Keratinocyte (primary cell): ENCODE measurements at regions not wholly inside any gene's neighbourhood (a gene's known extent, or its start where the extent isn't known, plus 50 kb on each side); places are given as distances from the start of the nearest gene placed in this dataset.

Experiments used
- DNase-seq: peaks from one replicate; pipeline ENCODE4 v3.0.0-alpha.2; 2011; ENCODE audit warnings: low read depth, missing footprints, low spot score
- FAIRE-seq: peaks from 2 replicates; lab custom pipeline; 2011; peaks lifted over from hg19 to GRCh38; lab: Jason Lieb, UNC
- H2AFZ ChIP-seq: 2 replicates; pipeline ENCODE4 v1.6.0; 2012; ENCODE audit warnings: low read length, control low read depth, inconsistent platforms; ENCODE audit not compliant: control insufficient read depth
- H3K27ac ChIP-seq: 2 replicates; pipeline ENCODE4 v1.5.1; 2011; ENCODE audit warnings: low read length; ENCODE audit not compliant: control insufficient read depth, insufficient read depth
- H3K27me3 ChIP-seq: 3 replicates; pipeline ENCODE4 v1.6.0; 2011; ENCODE audit warnings: low read length; ENCODE audit not compliant: control insufficient read depth, insufficient read depth; ENCODE audit errors: extremely low read depth
- H3K36me3 ChIP-seq, 2 experiments: 2 replicates in 1 of 2; 3 replicates in 1 of 2; pipeline ENCODE4 v1.5.1; 2011; ENCODE audit warnings: low read length in 2 of 2, mild to moderate bottlenecking in 1 of 2; ENCODE audit not compliant: control insufficient read depth in 2 of 2, insufficient read depth in 2 of 2; ENCODE audit errors: extremely low read depth in 1 of 2
- H3K4me1 ChIP-seq: 3 replicates; pipeline ENCODE4 v1.5.1; 2011; ENCODE audit warnings: low read length; ENCODE audit not compliant: control insufficient read depth, insufficient read depth; ENCODE audit errors: extremely low read depth
- H3K4me2 ChIP-seq: 3 replicates; pipeline ENCODE4 v1.6.0; 2011; ENCODE audit warnings: low read depth, low read length; ENCODE audit not compliant: control insufficient read depth, insufficient read depth; ENCODE audit errors: extremely low read depth
- H3K4me3 ChIP-seq, 3 experiments: fragments of 200-600 bp in 1 of 3; sonication (generic) in 1 of 3; 2 replicates in 2 of 3; 3 replicates in 1 of 3; pipeline ENCODE4 v1.5.1; 2011 to 2016; ENCODE audit warnings: low read length in 3 of 3, mild to moderate bottlenecking in 3 of 3, control low read depth in 2 of 3, inconsistent platforms in 1 of 3, low read depth in 1 of 3, mixed read lengths in 1 of 3, mixed run types in 1 of 3, moderate library complexity in 1 of 3; ENCODE audit not compliant: control insufficient read depth in 2 of 3, insufficient read depth in 2 of 3; ENCODE audit errors: extremely low read depth in 1 of 3
- H3K79me2 ChIP-seq: 2 replicates; pipeline ENCODE4 v1.6.0; 2012; ENCODE audit warnings: low read length; ENCODE audit not compliant: control insufficient read depth, insufficient read depth
- H3K9ac ChIP-seq: 3 replicates; pipeline ENCODE4 v1.6.0; 2011; ENCODE audit warnings: low read length; ENCODE audit not compliant: control insufficient read depth, insufficient read depth; ENCODE audit errors: extremely low read depth
- H3K9me1 ChIP-seq: 3 replicates; pipeline ENCODE4 v1.6.0; 2011; ENCODE audit warnings: low read length; ENCODE audit not compliant: control insufficient read depth, insufficient read depth; ENCODE audit errors: extremely low read depth
- H3K9me3 ChIP-seq: 2 replicates; pipeline ENCODE4 v1.5.1; 2012; ENCODE audit warnings: low read depth, low read length; ENCODE audit not compliant: control insufficient read depth
- H4K20me1 ChIP-seq: 3 replicates; pipeline ENCODE4 v1.6.0; 2011; ENCODE audit warnings: low read length; ENCODE audit not compliant: control insufficient read depth, insufficient read depth; ENCODE audit errors: extremely low read depth
- CTCF ChIP-seq, 3 experiments: IDR thresholded peaks in 1 of 3; conservative IDR thresholded peaks in 1 of 3; optimal IDR thresholded peaks in 1 of 3; 2 replicates in 2 of 3; 3 replicates in 1 of 3; pipeline versions ENCODE3 to v1.5.1; 2011; ENCODE audit warnings: low read length in 3 of 3, mild to moderate bottlenecking in 3 of 3, moderate library complexity in 2 of 3, control low read depth in 1 of 3, inconsistent platforms in 1 of 3; ENCODE audit not compliant: insufficient read depth in 2 of 3; ENCODE audit errors: extremely low read depth in 1 of 3
- EZH2 ChIP-seq: IDR thresholded peaks from one replicate; pipeline ENCODE4 v1.6.1; 2012; ENCODE audit warnings: inconsistent platforms, mild to moderate bottlenecking, low read length, moderate library complexity
- dilution Hi-C: fragments of 300-500 bp; cut with MboI; formaldehyde crosslinking; loops from one replicate; pipeline ENCODE4 v1.7.0; 2020; ENCODE audit warnings: low sequenced_read_pairs; ENCODE audit not compliant: extremely low pct_ligation_motif_present

DNA sequence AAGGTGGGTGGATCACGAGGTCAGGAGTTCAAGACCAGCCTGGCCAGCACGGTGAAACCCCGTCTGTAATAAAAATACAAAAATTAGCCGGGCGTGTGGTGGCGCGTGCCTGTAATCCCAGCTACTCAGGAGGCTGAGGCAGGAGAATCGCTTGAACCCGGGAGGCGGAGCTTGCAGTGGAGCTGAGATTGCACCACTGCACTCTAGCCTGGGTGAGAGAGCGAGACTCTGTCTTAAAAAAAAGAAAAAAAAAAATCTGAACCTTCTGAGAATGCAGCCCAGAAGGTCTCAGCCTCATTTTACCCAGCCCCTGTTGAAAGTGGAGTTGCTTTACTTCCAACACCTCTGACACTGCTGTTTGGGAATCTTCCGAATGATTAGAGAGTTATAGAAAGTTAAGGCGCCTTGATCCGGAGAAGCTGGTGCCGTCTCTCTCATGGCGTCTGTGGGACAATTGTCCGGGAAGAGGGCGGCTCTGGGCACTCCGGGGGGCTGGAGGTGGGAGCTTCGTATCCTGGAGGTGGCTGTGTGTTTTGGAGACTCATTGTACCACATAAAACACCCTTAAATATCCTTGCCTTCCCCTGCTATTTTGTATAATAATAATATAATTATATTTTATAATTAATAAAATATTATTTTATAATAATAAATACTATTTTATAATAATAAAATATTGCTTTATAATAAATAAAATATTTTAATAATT is 92.7 kb upstream of the PPP2R3B start:
- no peak overlapping the region for H3K4me2 ChIP-seq
- H3K9me3 ChIP-seq, result peaks cover 16% of the 10 kb centered on the region
- H3K27me3 ChIP-seq, result no peaks in the 10 kb centered on the region
- H3K79me2 ChIP-seq, result no peaks in the 10 kb centered on the region
- no peaks in the 10 kb centered on the region for H3K4me1 ChIP-seq
- no peak overlapping the region for H3K4me3 ChIP-seq
- FAIRE-seq, result no peak
- TF ChIP-seq CTCF (optimal IDR thresholded peaks at IDR 0.05 in 1 of 3, IDR thresholded peaks at IDR 0.05 in 1 of 3, conservative IDR thresholded peaks at IDR 0.05 in 1 of 3; ENCODE audit: extremely low read depth in 1 of 3, insufficient read depth in 2 of 3, low read length in 3 of 3) (no peak), EZH2 (no peak)
- no peaks in the 10 kb centered on the region for H3K36me3 ChIP-seq
- H3K9ac ChIP-seq, result no peak overlapping the region
- H4K20me1 ChIP-seq, result no peaks in the 10 kb centered on the region
- dilution Hi-C loops, result no loop called here
- H2AFZ ChIP-seq, result no peak overlapping the region
- no peak overlapping the region for H3K27ac ChIP-seq
- DNase-seq, result no peak
- H3K9me1 ChIP-seq, result no peaks in the 10 kb centered on the region

DNA sequence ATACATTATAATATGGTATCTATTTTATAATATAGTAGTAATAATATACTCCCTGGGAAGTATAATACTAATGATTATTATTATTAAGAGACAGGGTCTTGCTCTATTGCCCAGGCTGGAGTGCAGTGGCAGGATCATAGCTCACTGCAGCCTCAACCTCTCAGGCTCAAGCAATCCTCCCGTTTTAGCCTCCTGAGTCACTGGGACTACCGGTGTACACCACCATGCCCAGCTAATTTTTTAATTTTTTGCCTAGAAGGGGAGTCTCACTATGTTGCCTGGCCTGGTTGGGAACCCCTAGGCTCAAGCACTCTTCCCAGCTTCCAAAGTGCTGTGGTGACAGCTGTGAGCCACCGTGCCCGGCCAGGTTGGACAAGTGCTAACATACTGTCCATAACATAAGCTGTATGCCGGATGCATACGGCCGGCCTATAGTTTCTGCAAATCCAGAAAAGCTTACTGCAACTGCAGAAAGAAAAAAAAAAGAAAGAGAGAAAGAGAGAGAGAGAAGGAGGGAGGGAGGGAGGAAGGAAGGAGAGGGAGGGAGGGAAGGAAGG is 94.2 kb upstream of the PPP2R3B start:
- dilution Hi-C loops, result no loop called here

More for the DNA sequence above, 94.2 kb upstream of the PPP2R3B start:
- no peak overlapping the region for H3K4me3 ChIP-seq
- no peaks in the 10 kb centered on the region for H4K20me1 ChIP-seq
- no peak overlapping the region for H2AFZ ChIP-seq
- DNase-seq (no peak), FAIRE-seq (no peak)
- H3K36me3 ChIP-seq, result no peaks in the 10 kb centered on the region
- no peaks in the 10 kb centered on the region for H3K4me1 ChIP-seq
- no peaks in the 10 kb centered on the region for H3K27me3 ChIP-seq
- no peak for TF ChIP-seq CTCF (optimal IDR thresholded peaks at IDR 0.05 in 1 of 3, IDR thresholded peaks at IDR 0.05 in 1 of 3, conservative IDR thresholded peaks at IDR 0.05 in 1 of 3; ENCODE audit: extremely low read depth in 1 of 3, insufficient read depth in 2 of 3, low read length in 3 of 3)
- no peak for TF ChIP-seq EZH2
- no peak overlapping the region for H3K27ac ChIP-seq
- H3K79me2 ChIP-seq, result no peaks in the 10 kb centered on the region
- no peaks in the 10 kb centered on the region for H3K9me1 ChIP-seq
- no peak overlapping the region for H3K4me2 ChIP-seq
- no peak overlapping the region for H3K9ac ChIP-seq
- peaks cover 14% of the 10 kb centered on the region for H3K9me3 ChIP-seq
